K562 (cell line): ENCODE measurements at regions not wholly inside any gene's neighbourhood (a gene's known extent, or its start where the extent isn't known, plus 50 kb on each side); places are given as distances from the start of the nearest gene placed in this dataset.

Experiments used
- CXXC5 ChIP-seq: fragments of 250-450 bp; sonication (Bioruptor Pico); IDR thresholded peaks from 2 replicates; pipeline ENCODE4 v1.8.0; 2022; ENCODE audit warnings: inconsistent platforms, mild to moderate bottlenecking, moderate library complexity
- MAFG ChIP-seq: fragments of 450-650 bp; conservative IDR thresholded peaks from 2 replicates; pipeline ENCODE4 v1.6.1; 2016; ENCODE audit warnings: missing genetic modification characterization, missing compliant biosample characterization
- MEIS2 ChIP-seq: fragments of 450-650 bp; IDR thresholded peaks from 2 replicates; pipeline ENCODE4 v1.6.1; 2014; ENCODE audit warnings: mild to moderate bottlenecking; ENCODE audit not compliant: partially characterized antibody
- NFE2 ChIP-seq: IDR thresholded peaks from 2 replicates; pipeline ENCODE4 v1.6.1; 2014; ENCODE audit warnings: antibody characterized with exemption, low read depth
- PHF21A ChIP-seq: fragments of 450-650 bp; IDR thresholded peaks from 2 replicates; pipeline ENCODE4 v1.6.1; 2017; ENCODE audit warnings: low read depth, borderline replicate concordance
- SRSF7 ChIP-seq: fragments of 200-400 bp; formaldehyde crosslinking; optimal IDR thresholded peaks from 2 replicates; pipeline ENCODE3; 2017; ENCODE audit warnings: mild to moderate bottlenecking, low read depth, low read length
- TAF1 ChIP-seq: IDR thresholded peaks from 2 replicates; pipeline ENCODE4 v1.6.1; 2011; ENCODE audit warnings: mild to moderate bottlenecking, low read length, moderate library complexity; ENCODE audit not compliant: insufficient read depth, control insufficient read depth, severe bottlenecking; ENCODE audit errors: extremely low read depth
- ZNF699 ChIP-seq: fragments of 250-450 bp; sonication (Bioruptor Pico); IDR thresholded peaks from 2 replicates; pipeline ENCODE4 v1.8.0; 2021; ENCODE audit warnings: mild to moderate bottlenecking, moderate library complexity; ENCODE audit not compliant: insufficient replicate concordance
- TF ChIP-seq, protein P1 (sequence below), 3 experiments: IDR thresholded peaks in 2 of 3; conservative IDR thresholded peaks in 1 of 3; 2 replicates each; pipeline ENCODE4 v1.5.1; 2011 to 2012; ENCODE audit warnings: low read length in 3 of 3, mild to moderate bottlenecking in 3 of 3, control low read depth in 2 of 3, improper control_type of control experiment in 1 of 3, inconsistent platforms in 1 of 3, low read depth in 1 of 3, mixed read lengths in 1 of 3, moderate library complexity in 1 of 3; ENCODE audit not compliant: insufficient read depth in 2 of 3
- TF ChIP-seq, protein P2 (sequence below): sonication (generic); formaldehyde crosslinking; IDR thresholded peaks from 2 replicates; pipeline ENCODE4 v1.8.0; 2022; ENCODE audit warnings: missing genetic modification reagents, mild to moderate bottlenecking, borderline replicate concordance
- TF ChIP-seq, protein P3 (sequence below): fragments of 250-450 bp; sonication (Bioruptor Pico); IDR thresholded peaks from 2 replicates; pipeline ENCODE4 v1.8.0; 2022; ENCODE audit warnings: inconsistent platforms

DNA sequence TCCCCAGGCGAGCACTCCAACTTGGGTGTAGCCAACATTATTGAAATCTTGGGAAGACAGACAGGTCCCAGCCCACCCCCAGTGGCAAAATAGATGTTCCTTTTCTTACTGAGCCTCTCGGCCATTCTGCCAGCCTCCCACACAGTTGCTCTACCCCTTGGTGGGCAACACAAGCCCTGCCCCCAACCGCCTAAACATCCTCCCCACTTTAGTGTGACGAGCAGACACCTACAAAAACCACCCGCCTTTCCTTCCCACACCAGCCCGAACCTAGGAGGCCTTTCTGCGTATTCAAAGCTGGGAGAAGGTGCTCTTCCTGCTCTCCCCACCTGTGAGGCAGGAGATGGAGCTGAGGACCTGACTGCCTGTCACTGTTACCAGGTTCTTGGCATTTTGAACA, 58.6 kb upstream of the CAB39 start:
- TF ChIP-seq TAF1, result no peak
- TF ChIP-seq SRSF7, result no peak
- no peak for TF ChIP-seq ZNF699 (CRISPR knock-in tag)
- TF ChIP-seq, protein P1, sequence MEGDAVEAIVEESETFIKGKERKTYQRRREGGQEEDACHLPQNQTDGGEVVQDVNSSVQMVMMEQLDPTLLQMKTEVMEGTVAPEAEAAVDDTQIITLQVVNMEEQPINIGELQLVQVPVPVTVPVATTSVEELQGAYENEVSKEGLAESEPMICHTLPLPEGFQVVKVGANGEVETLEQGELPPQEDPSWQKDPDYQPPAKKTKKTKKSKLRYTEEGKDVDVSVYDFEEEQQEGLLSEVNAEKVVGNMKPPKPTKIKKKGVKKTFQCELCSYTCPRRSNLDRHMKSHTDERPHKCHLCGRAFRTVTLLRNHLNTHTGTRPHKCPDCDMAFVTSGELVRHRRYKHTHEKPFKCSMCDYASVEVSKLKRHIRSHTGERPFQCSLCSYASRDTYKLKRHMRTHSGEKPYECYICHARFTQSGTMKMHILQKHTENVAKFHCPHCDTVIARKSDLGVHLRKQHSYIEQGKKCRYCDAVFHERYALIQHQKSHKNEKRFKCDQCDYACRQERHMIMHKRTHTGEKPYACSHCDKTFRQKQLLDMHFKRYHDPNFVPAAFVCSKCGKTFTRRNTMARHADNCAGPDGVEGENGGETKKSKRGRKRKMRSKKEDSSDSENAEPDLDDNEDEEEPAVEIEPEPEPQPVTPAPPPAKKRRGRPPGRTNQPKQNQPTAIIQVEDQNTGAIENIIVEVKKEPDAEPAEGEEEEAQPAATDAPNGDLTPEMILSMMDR (IDR thresholded peaks at IDR 0.05 in 2 of 3, conservative IDR thresholded peaks at IDR 0.05 in 1 of 3; ENCODE audit: insufficient read depth in 2 of 3, low read depth in 1 of 3, low read length in 3 of 3), result no peak
- TF ChIP-seq, protein P2, sequence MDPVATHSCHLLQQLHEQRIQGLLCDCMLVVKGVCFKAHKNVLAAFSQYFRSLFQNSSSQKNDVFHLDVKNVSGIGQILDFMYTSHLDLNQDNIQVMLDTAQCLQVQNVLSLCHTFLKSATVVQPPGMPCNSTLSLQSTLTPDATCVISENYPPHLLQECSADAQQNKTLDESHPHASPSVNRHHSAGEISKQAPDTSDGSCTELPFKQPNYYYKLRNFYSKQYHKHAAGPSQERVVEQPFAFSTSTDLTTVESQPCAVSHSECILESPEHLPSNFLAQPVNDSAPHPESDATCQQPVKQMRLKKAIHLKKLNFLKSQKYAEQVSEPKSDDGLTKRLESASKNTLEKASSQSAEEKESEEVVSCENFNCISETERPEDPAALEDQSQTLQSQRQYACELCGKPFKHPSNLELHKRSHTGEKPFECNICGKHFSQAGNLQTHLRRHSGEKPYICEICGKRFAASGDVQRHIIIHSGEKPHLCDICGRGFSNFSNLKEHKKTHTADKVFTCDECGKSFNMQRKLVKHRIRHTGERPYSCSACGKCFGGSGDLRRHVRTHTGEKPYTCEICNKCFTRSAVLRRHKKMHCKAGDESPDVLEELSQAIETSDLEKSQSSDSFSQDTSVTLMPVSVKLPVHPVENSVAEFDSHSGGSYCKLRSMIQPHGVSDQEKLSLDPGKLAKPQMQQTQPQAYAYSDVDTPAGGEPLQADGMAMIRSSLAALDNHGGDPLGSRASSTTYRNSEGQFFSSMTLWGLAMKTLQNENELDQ (CRISPR knock-in tag), result no peak
- TF ChIP-seq NFE2, result no peak
- TF ChIP-seq CXXC5 (CRISPR knock-in tag), result no peak
- no peak for TF ChIP-seq MEIS2
- no peak for TF ChIP-seq PHF21A
- TF ChIP-seq, protein P3, sequence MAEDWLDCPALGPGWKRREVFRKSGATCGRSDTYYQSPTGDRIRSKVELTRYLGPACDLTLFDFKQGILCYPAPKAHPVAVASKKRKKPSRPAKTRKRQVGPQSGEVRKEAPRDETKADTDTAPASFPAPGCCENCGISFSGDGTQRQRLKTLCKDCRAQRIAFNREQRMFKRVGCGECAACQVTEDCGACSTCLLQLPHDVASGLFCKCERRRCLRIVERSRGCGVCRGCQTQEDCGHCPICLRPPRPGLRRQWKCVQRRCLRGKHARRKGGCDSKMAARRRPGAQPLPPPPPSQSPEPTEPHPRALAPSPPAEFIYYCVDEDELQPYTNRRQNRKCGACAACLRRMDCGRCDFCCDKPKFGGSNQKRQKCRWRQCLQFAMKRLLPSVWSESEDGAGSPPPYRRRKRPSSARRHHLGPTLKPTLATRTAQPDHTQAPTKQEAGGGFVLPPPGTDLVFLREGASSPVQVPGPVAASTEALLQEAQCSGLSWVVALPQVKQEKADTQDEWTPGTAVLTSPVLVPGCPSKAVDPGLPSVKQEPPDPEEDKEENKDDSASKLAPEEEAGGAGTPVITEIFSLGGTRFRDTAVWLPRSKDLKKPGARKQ, result no peak
- TF ChIP-seq MAFG (tag), result no peak
